ENCODE measurements at regions not wholly inside any gene's neighbourhood (a gene's known extent, or its start where the extent isn't known, plus 50 kb on each side); places are given as distances from the start of the nearest gene placed in this dataset.

- Histone ChIP-seq H3F3A (replicated peaks; ENCODE audit: low read depth) (no peaks in the 10 kb centered on the region), H3K36me3 (ENCODE audit: insufficient read depth) (no peaks in the 10 kb centered on the region), H3K9me2 (ENCODE audit: insufficient read depth) (no peaks in the 10 kb centered on the region), H3K4me1 (ENCODE audit: insufficient read depth) (peaks cover 9% of the 10 kb centered on the region), H4K20me1 (replicated peaks; ENCODE audit: insufficient read depth) (no peaks in the 10 kb centered on the region), H2AFZ (no peak overlapping the region), H3K79me2 (replicated peaks; ENCODE audit: insufficient read depth) (no peaks in the 10 kb centered on the region), H3K4me2 (peak overlapping the region; percentile 29), H3K27me3 (ENCODE audit: insufficient read depth) (no peaks in the 10 kb centered on the region), H3K27ac (ENCODE audit: low read depth) (no peak overlapping the region), H3K4me3 (no peak overlapping the region)
- Mint-ChIP-seq H3K27ac (no peak overlapping the region; the same call in 1 of the 2 replicates), H3K4me1 (peaks cover 26% of the 10 kb centered on the region), H3K36me3 (ENCODE audit: low read depth) (no peaks in the 10 kb centered on the region), H3K9me3 (no peaks in the 10 kb centered on the region), H3K27me3 (ENCODE audit: insufficient read depth, low read depth, poor library complexity) (peaks cover 3% of the 10 kb centered on the region), H3K4me3 (peak overlapping the region; percentile 64)
- ATAC-seq (peak; percentile 14; the same call in 2 of the 3 replicates), DNase-seq (ENCODE audit: low spot score) (peak; percentile 68)
- TF ChIP-seq CTCF (conservative IDR thresholded peaks at IDR 0.05; ENCODE audit: low read depth in 2 of 2) (peak; percentile 67 to 92), ZNF462 (CRISPR knock-in tag; IDR thresholded peaks at IDR 0.05) (no peak)
These were observed 689.5 kb upstream of the RBFOX1 start for GRCh38 chr16:6643080-6643686.

GRCh38 chr16:6642271-6642670, 690.4 kb upstream of the RBFOX1 start:
- DNase-seq (ENCODE audit: low spot score) = peak; percentile 12
- no peak for TF ChIP-seq NANOG (IDR thresholded peaks at IDR 0.05; ENCODE audit: borderline replicate concordance)
- TF ChIP-seq EZH2phosphoT487 (IDR thresholded peaks at IDR 0.05; ENCODE audit: unreplicated experiment) = no peak
- no peak for TF ChIP-seq EZH2 (IDR thresholded peaks at IDR 0.05; ENCODE audit: low read depth, unreplicated experiment)
- TF ChIP-seq CTCF (conservative IDR thresholded peaks at IDR 0.05; ENCODE audit: low read depth in 2 of 2) = no peak
- TF ChIP-seq ZNF114 (CRISPR knock-in tag; IDR thresholded peaks at IDR 0.05) = no peak
- no peak for TF ChIP-seq ETS1 (IDR thresholded peaks at IDR 0.05)

More at GRCh38 chr16:6642271-6642670, 690.4 kb upstream of the RBFOX1 start:
- Histone ChIP-seq H3F3A (replicated peaks; ENCODE audit: low read depth) (no peaks in the 10 kb centered on the region), H3K79me2 (replicated peaks; ENCODE audit: insufficient read depth) (no peaks in the 10 kb centered on the region), H3K9me2 (ENCODE audit: insufficient read depth) (no peaks in the 10 kb centered on the region), H3K27me3 (ENCODE audit: insufficient read depth) (no peaks in the 10 kb centered on the region), H3K4me3 (peak overlapping the region; percentile 38; the same call in 1 of the 2 replicates), H3K4me1 (ENCODE audit: insufficient read depth) (peaks cover 9% of the 10 kb centered on the region), H3K36me3 (ENCODE audit: insufficient read depth) (no peaks in the 10 kb centered on the region), H3K27ac (ENCODE audit: low read depth) (no peak overlapping the region), H4K20me1 (replicated peaks; ENCODE audit: insufficient read depth) (no peaks in the 10 kb centered on the region), H3K4me2 (peak overlapping the region; percentile 29), H2AFZ (no peak overlapping the region)
- Mint-ChIP-seq H3K9me3 (no peaks in the 10 kb centered on the region), H3K36me3 (ENCODE audit: low read depth) (no peaks in the 10 kb centered on the region), H3K4me1 (peaks cover 26% of the 10 kb centered on the region), H3K4me3 (peak overlapping the region; percentile 64), H3K27ac (no peak overlapping the region), H3K27me3 (ENCODE audit: insufficient read depth, low read depth, poor library complexity) (peaks cover 3% of the 10 kb centered on the region)
- ATAC-seq = peak; percentile 74
